ENCODE measurements at regions not wholly inside any gene's neighbourhood (a gene's known extent, or its start where the extent isn't known, plus 50 kb on each side); places are given as distances from the start of the nearest gene placed in this dataset.

DNA sequence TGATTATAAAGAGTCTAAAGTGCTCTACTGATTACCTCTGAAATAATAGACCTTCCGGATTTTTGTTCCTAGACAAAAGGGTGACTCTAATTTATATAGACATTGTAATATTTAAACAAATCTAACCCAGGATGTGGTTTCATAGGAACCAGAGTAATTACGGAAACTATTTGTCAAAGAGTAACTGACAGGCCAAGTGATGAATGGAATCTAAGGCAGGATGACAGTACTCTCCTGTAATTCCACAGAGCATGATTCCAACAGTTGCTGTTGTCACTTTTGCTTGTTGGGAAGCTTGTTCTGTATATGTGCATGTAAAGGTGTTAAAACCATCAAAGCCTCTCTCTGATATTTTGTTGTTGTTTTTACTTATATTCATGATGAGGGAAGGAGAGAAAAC lies 1141.0 kb downstream of the IGSF11 start:
- in situ Hi-C loops (cut with MboI; ENCODE audit: low sequenced_read_pairs): no loop called here

DNA sequence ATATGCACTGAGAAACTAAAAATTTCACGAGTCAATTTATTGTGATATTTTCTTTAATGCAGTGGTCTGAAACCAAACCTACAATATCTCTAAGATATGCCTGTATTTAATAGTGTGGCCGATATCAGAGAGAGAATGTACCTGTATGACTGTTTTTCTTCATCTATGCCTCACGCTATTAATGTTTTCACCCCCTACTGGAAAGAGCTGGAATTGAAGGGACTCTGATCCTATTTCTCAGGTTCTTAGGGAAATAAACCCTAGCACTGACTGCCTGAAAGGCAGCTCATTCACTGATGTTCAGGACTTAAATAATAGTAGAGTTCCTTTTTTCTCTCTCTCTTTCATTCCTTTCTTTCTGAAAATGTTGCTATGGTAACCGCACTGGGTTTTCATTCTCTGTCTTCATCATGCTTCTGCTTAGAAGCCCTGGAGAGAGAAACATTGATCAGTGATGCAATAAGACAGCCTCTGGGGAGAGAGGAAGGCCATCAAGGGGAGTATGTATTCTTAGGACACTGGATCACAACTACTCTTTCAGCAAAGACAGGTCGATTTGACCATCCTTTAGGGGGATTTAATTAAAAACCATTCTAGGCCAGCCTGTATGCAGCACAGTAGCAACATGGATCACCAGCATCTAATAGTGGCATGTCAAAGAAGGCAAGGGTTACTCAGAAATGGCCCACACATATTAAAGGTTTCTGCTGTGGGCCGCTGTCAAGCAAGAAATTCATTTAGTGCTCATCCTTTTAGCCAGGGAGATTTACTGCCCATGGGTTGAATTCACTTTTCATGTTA lies 1135.7 kb downstream of the IGSF11 start:
- in situ Hi-C loops (cut with MboI; ENCODE audit: low sequenced_read_pairs): no loop called here

DNA sequence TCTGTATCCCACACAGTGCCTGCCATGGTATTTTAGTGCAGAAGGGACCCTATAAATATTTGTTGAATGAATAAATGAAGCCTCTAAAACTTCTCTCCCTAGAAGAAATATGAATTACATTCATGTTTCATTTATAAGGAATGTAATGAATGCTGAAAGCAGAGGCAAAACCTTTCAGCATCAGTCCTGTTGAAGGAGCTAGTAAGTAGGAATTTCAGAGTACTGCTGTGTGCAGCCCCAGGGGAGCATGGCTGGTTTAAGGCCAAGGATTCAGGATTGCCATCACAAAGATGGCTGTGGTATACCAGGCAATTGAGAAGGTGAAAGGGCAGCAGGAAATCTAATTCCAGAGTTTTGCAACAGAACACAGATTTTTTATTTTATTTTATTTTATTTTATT lies 1131.4 kb downstream of the IGSF11 start:
- in situ Hi-C loops (cut with MboI; ENCODE audit: low sequenced_read_pairs): no loop called here

DNA sequence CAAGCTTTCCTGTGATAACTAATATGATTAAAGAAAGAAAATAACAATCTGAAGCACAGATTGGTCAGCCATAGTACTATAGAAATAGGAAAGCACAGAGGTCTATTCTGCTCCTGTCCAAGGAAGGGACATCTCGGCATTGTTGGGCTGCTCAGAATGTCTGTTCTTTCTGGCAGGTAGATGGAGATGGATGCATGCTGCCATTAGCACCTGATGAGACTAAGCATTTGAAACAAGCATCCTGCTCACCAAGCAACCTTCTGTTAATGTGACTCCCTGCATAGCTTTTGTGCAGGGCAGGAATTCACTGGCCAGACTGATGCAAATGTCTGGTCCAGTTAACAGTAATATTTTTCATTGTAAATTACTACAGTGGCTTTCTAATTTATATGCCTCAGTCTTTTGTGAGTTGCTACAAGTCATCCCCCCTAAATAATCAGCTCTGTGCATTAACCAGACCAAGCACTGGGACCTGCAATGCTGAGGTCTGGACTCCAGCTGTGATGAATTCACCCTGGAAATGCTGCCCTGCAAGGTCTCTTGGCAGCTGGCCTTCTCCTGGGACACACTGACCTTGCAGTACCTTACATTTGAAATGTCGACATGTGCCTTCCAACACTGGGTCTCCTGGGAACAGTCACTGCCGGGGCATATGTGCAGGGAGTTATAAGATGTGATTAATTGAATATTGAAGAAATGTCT lies 1123.7 kb downstream of the IGSF11 start:
- in situ Hi-C loops (cut with MboI; ENCODE audit: low sequenced_read_pairs): no loop called here

DNA sequence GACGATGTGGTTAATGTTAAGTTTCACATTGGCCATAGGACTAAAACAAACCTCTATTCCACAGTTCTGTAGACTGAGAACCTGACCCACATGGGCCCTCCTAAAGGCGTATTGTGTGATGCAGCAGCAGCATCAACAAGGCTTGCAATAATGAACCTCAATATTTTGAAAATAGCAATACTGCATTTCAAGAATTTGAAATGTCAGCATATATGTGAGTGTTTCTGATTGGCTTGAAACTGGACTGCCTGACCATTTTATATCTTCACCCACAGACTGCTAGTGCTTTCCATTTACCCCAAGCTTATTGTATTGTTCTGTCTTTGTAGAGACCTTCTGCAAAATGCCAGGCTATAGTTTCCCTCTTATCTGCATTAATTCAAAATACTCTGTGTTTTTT lies 1122.3 kb downstream of the IGSF11 start:
- in situ Hi-C loops (cut with MboI; ENCODE audit: low sequenced_read_pairs): no loop called here

DNA sequence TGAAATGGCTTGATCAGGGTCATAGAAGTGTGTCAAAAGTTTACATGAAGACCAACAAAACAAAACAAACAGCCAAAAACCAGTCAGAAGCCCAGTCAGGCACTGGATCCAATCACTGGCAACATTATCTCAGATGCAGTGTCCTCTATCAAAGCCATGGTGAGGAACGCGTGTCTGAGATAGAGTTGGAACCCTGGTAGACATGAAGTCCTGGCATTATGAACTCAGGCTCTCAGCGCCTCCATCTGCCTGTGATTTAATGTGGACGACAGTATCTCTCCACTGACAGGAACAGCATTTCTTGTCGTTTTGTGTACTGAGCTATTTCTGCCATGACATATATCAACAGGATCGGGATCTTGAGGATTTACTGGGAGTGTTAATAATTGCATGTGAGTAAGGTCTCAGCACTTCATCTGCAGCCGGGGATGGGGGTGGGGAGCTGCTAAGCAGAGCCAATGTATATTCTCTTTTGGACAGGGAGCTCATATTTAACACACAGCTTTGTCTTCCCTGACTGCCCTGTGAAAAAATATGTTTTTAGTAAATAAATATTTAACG lies 1120.0 kb downstream of the IGSF11 start:
- in situ Hi-C loops (cut with MboI; ENCODE audit: low sequenced_read_pairs): no loop called here

DNA sequence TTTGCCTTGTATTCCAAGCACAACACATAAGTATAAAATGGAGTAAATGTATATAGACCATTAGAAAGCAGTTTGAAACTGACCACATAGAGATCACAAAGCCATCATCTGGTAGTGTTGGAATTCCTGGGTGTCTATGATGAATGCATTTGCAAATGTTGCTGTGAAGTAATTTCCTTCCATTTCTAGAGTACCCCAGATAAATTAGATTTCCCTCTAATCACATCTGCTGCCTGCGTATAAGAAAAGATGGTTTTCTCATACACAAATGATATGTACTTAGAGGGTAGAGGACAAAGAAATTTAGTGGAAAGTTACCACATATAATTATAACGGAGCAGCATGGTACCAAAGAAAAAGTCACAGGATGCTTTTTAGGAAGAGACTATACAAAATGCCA lies 1117.8 kb downstream of the IGSF11 start:
- in situ Hi-C loops (cut with MboI; ENCODE audit: low sequenced_read_pairs): no loop called here

DNA sequence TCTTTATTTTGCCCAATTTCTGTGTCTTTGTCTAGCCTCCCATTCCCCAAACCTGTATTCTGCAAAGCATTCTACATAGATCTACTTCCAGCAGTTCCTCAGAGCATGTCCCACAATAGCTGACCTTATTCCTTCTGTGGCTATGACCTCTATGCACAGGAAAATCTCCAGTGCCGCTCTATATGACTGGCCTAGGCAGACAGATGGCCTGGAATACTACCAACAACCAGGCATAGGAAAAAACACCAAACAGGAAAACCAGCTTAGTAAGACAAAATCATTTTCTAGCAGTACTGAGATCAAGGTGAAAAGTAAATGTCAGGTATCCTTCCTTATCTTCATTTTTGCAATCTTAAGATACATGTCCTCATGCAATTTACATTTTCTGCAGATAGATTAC lies 1115.0 kb downstream of the IGSF11 start:
- in situ Hi-C loops (cut with MboI; ENCODE audit: low sequenced_read_pairs): no loop called here

DNA sequence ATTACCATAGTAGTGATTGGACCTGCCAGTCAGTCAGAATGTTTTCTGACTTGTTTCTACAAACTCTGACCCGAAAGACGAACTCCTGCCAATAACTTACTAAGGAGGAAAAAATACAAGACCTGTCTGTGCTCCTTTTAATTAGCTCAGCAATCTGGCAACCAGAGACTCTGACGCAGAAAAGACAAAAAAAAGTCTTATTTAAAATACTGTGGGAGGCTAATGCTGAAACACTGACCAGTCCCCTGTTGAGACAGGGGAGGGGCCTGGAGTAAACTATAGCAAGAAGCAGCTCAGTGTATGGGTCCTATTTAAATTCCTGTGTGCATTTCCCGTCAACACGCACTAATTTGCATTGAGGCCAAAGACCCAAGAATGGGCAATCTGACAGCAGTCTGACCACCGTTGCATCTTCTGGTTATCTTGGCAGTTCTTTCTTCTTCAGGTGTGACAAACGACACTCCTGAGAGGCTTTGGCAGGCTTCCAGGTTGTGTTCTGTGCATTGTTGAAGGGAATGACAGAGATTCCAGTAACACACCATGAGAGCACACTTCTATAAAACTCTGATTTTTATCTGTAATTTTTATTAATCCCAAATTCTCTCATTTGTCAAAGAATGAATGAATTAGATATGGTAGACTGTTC lies 1114.3 kb downstream of the IGSF11 start:
- in situ Hi-C loops (cut with MboI; ENCODE audit: low sequenced_read_pairs): no loop called here

DNA sequence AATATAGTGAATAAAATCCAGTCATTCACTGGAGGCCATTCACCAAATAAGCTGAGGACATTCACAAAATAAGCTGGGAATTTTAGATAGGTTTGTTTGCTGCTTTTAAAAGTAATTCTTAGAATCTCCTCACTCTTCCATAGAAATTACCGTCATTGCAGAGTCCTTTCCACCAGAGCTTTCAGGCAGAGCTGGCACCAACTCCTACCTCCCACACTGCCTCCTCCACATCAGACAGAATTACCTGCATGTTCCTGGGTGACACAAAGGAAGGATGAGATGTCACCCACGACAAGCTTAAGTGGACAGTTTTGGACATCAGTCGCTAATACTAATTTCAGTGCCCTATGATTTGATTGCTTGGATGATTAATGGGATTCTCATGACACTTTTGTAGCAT lies 1113.2 kb downstream of the IGSF11 start:
- in situ Hi-C loops (cut with MboI; ENCODE audit: low sequenced_read_pairs): no loop called here

DNA sequence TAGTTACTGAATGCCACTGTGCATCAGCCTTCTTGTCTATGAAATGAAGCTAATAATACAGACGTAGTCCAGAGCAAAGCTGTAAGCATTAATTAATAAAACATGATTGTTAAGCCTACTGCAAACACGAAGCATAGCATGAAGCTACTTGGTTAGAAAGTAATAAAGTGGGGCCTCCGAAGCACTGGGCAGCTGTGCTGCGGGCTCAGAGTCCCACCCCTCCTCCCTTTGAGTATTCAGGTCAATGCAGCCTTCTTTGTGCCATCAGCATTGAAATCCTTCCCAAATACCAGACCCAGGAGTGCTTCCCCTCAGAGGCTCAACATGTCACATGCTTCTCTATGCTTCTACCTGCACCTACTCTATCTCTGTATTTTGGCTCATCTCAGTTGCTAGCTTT lies 1112.6 kb downstream of the IGSF11 start:
- in situ Hi-C loops (cut with MboI; ENCODE audit: low sequenced_read_pairs): no loop called here

DNA sequence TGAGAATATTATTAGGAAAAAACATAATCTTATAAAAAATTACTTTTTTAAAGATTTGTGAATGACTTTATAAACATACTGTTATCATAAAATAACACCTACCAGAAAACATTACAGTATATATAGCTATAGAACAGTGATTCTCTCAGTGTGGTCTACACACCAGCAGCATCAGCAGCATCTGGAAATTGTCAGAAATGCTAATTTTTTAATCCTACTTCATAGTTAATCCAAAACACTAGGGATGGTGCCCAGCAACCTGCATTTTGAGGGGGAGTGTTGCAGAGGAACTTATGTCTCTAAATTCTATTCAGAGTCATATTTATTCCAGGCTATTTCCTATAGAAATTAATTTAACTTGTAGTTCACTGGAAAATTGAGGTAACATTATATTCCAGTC lies 1107.8 kb downstream of the IGSF11 start:
- in situ Hi-C loops (cut with MboI; ENCODE audit: low sequenced_read_pairs): no loop called here

DNA sequence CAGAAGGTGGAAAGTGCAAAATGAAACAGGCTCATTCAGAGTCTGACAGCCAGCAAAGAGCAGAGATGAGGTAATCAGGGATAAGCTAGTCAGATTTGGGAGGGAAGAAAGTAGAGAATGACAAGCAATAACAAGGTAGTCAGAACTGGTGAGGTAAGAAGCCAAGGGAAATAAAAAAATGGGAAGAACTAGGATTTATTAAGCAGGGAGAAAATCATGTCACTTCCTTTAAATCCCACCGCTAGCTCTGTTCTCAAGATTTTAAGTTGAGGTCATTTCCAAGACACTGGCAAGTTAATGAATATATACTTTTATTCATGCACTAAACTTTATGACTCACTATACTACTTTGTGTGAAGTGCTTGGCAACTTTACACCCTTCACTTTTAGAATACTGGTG lies 1106.8 kb downstream of the IGSF11 start:
- in situ Hi-C loops (cut with MboI; ENCODE audit: low sequenced_read_pairs): no loop called here

DNA sequence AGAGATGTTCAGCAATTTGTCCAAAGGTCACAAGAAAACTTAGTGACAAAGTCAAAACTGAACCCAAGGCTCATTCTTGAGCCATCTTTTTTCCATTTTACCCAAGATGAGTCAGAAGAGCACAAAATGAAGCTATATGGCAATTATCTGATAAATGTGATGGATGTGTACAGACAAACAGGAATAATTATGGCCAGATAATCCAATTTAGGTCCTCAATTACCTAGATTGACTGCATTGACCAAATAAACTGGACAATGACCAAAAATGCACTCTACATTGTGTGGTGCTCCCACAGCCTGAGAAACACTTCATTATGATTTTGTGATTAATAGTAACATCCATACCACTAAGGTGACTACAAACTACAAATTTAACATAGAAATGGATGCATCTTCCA lies 1105.8 kb downstream of the IGSF11 start:
- in situ Hi-C loops (cut with MboI; ENCODE audit: low sequenced_read_pairs): no loop called here

DNA sequence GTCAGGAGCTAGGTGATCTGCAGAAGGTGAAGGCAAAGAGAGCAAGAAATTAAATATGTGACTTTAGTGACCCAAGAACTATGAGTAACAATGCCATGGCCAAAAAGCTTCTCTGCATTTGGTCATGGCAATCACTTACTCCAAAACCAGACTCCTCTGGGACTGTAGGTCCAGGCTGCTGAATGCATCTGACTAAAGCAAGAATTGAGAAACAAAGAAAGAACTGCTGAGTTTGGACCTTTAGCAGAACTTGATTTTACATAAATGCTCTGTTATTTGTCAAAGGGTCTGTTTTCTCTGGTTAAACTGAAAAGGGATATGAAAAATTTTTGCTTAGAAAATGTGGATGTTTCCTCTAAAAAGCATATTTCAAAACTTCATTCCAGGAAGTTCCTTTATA lies 1102.2 kb downstream of the IGSF11 start:
- in situ Hi-C loops (cut with MboI; ENCODE audit: low sequenced_read_pairs): no loop called here

DNA sequence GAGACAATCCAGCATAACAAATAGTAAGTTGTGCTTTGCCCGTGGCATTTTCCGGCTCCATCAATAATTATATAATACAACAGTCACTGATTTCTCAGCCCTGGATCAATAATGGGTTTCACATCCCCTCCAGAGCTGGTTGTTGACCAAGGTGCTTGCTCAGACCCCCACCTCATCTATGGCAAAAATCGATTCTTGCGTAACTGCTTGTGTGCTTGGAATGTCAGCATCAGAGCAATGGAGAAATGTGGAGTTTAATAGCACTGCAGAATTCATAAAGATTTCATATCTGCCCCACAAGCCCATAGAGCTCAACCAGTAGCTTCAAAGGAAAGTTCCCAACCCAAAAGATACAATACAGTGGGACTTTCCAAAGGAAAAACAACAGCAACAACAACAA lies 1098.5 kb downstream of the IGSF11 start:
- in situ Hi-C loops (cut with MboI; ENCODE audit: low sequenced_read_pairs): no loop called here

DNA sequence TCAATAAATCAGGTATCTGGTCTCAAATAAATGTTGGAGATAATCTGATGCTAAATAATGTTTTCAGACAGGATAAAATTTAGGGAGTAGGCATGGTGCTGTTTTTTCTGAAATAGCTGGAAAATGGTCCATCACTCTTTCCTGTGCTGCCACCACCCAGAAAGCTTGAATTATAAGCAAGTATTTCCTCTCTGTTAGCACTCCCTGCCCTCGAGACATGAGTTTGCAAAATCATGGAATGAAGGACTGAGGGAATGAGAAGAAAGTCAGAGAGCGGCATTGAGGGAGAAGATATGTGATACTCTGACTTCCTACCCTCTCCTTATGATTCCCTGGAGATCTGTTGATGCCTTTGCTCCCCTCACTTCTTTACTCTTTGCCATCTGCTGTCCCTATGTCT lies 1095.7 kb downstream of the IGSF11 start:
- in situ Hi-C loops (cut with MboI; ENCODE audit: low sequenced_read_pairs): no loop called here

DNA sequence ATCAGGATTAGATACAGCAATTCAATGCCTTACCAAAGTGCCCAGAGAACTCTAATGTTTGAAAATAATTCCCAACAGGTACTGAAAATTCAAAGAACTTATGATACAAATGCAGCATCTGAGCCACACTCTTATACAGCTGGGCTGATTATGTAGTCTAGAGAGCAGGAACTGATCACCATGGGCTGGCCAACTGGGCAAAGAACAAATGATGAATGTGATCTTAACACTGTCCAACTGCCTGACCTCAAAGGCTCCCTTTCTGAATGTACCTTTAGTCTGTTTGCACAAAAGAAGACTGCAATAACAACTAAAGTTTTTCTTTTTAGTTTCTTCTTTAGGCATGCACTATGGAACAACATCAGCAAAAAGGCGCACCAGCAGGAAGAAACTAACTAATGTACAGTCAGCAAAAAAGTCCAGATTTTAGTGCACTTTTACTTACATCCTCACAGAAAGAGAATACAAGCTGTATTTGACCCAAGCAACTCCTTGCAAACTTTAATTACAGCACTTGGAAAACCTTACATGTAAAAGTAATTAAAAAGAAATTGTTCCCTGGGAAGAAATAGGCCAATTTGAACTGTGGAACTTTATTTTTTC lies 1095.1 kb downstream of the IGSF11 start:
- in situ Hi-C loops (cut with MboI; ENCODE audit: low sequenced_read_pairs): no loop called here

DNA sequence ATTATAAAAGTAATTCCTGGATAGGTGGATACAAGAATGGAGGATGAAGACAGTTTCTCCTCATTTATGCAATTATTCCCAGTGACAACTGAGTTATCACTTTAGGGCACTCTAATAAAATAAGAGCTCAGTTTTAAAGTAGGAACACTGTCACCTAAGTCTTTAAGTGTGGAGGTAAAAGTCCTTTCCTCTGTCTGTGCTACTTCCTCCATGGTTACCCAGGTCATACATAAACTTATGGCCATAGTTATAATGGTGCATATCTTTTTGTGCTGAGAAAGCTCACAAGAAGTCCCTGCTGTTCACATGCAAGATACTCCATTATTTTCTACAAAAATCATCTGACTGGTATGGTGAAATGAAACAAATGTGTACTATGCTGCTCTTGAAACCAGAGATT lies 1093.6 kb downstream of the IGSF11 start:
- in situ Hi-C loops (cut with MboI; ENCODE audit: low sequenced_read_pairs): no loop called here

DNA sequence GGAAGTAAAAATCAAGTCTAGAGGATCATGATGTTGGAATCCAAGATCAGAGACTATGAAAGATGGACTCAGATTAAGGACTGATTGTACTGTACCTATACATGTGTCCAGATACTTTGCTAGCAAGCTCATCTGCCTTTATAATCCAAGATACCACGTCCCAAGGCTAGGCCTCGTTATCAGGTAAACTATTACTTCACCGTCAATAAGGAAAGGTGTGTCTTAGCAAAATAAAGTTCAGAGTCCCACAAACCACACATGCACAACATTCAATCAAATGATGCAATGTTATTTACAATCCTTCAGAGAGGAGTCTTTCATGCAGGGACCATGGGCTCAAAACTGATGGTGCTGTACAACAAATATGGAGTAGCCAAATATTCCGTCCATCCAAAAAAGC lies 1092.9 kb downstream of the IGSF11 start:
- in situ Hi-C loops (cut with MboI; ENCODE audit: low sequenced_read_pairs): no loop called here

DNA sequence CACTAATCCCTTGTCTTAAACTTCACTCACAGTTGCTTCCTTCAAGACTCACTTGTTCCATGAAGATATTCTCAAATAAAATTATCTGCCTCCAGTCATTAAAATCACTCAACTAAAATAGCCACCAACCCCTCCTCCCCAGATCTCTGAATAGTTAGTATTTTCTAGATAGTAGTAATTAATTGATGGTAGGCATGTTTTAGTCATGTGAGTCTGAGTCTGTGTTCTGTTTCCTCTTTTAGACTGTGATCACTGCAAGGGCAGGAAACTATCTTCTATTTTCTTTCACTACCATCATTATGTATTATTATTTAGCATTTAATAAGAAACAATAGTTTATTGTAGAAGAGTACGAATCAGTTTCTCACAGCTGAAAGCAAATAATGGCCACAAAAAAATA lies 1080.5 kb downstream of the IGSF11 start:
- in situ Hi-C loops (cut with MboI; ENCODE audit: low sequenced_read_pairs): no loop called here
